GM18909 (cell line): ENCODE measurements at regions not wholly inside any gene's neighbourhood (a gene's known extent, or its start where the extent isn't known, plus 50 kb on each side); places are given as distances from the start of the nearest gene placed in this dataset.
"Not testable (repeated sequence)": the region's sequence is repeated elsewhere in the genome, so short reads cannot be mapped to it uniquely, and the experiment has no call there.

Source experiments
- ATAC-seq: cut with Tn5 transposase; IDR thresholded peaks from one replicate; pipeline ENCODE4 v1.9.1; 2021; ENCODE audit warnings: mild to moderate bottlenecking; ENCODE audit not compliant: unreplicated experiment, poor library complexity

- no peak for ATAC-seq
These were observed 1605.1 kb downstream of the REEP3 start for GRCh38 chr10:65126288-65126687.

GRCh38 chr10:65128277-65128676, 1607.1 kb downstream of the REEP3 start:
- ATAC-seq: no peak

- ATAC-seq: no peak
These were observed 1609.1 kb downstream of the REEP3 start for GRCh38 chr10:65130162-65130758.

GRCh38 chr10:65133652-65134051, 1612.5 kb downstream of the REEP3 start:
- ATAC-seq: no peak

- ATAC-seq: no peak
These were observed 1614.3 kb downstream of the REEP3 start for GRCh38 chr10:65135508-65135907.

GRCh38 chr10:65142641-65143435, 1621.6 kb downstream of the REEP3 start:
- no peak for ATAC-seq

- no peak for ATAC-seq
These were observed 1622.5 kb downstream of the REEP3 start for GRCh38 chr10:65143723-65144122.

GRCh38 chr10:65149878-65150277, 1628.7 kb downstream of the REEP3 start:
- no peak for ATAC-seq

GRCh38 chr10:65166272-65166671, 1645.1 kb downstream of the REEP3 start:
- no peak for ATAC-seq

GRCh38 chr10:65172249-65172648, 1651.0 kb downstream of the REEP3 start:
- no peak for ATAC-seq

- no peak for ATAC-seq
These were observed 1655.8 kb downstream of the REEP3 start for GRCh38 chr10:65176994-65177393.

- no peak for ATAC-seq
These were observed 1662.0 kb downstream of the REEP3 start for GRCh38 chr10:65183236-65183635.

- not testable (repeated sequence) for ATAC-seq
These were observed 1665.5 kb downstream of the REEP3 start for GRCh38 chr10:65186668-65187067.

- no peak for ATAC-seq
These were observed 1672.9 kb downstream of the REEP3 start for GRCh38 chr10:65194126-65194525.

- no peak for ATAC-seq
These were observed 1673.4 kb downstream of the REEP3 start for GRCh38 chr10:65194555-65194954.

GRCh38 chr10:65196111-65196510, 1674.9 kb downstream of the REEP3 start:
- no peak for ATAC-seq

- no peak for ATAC-seq
These were observed 1676.7 kb downstream of the REEP3 start for GRCh38 chr10:65197935-65198334.

- no peak for ATAC-seq
These were observed 1680.3 kb downstream of the REEP3 start for GRCh38 chr10:65201491-65201890.

- no peak for ATAC-seq
These were observed 1683.8 kb downstream of the REEP3 start for GRCh38 chr10:65204999-65205398.

- no peak for ATAC-seq
These were observed 1692.0 kb downstream of the REEP3 start for GRCh38 chr10:65213170-65213569.

GRCh38 chr10:65219444-65219843, 1698.2 kb downstream of the REEP3 start:
- ATAC-seq: no peak

GRCh38 chr10:65231148-65231547, 1694.7 kb upstream of the LRRTM3 start:
- ATAC-seq: no peak
